ENCODE measurements at regions not wholly inside any gene's neighbourhood (a gene's known extent, or its start where the extent isn't known, plus 50 kb on each side); places are given as distances from the start of the nearest gene placed in this dataset.

GRCh38 chr9:87278971-87279733 is 218.5 kb upstream of the DAPK1 start:
- H3K36me3 ChIP-seq, result no peaks in the 10 kb centered on the region
- peaks cover 57% of the 10 kb centered on the region for H3K27me3 ChIP-seq (ENCODE audit: insufficient read depth, low read depth, severe bottlenecking)
- H3K27ac ChIP-seq, result no peak overlapping the region
- DNase-seq, result no peak
- no peak overlapping the region for H3K4me3 ChIP-seq (ENCODE audit: low read depth, low read length)
- TF ChIP-seq CTCF (IDR thresholded peaks at IDR 0.05; ENCODE audit: low read depth, low read length), result no peak
- no peaks in the 10 kb centered on the region for H3K9me3 ChIP-seq (ENCODE audit: severe bottlenecking)

- no peaks in the 10 kb centered on the region for H3K36me3 ChIP-seq
- no peak for DNase-seq
- H3K4me3 ChIP-seq (ENCODE audit: low read depth, low read length), result no peak overlapping the region
- peaks cover 59% of the 10 kb centered on the region for H3K27me3 ChIP-seq (ENCODE audit: insufficient read depth, low read depth, severe bottlenecking)
- no peak for TF ChIP-seq CTCF (IDR thresholded peaks at IDR 0.05; ENCODE audit: low read depth, low read length)
- H3K9me3 ChIP-seq (ENCODE audit: severe bottlenecking), result no peaks in the 10 kb centered on the region
- no peak overlapping the region for H3K27ac ChIP-seq
Measured at GRCh38 chr9:87280421-87280820, 217.2 kb upstream of the DAPK1 start.

- H3K27me3 ChIP-seq (ENCODE audit: insufficient read depth, low read depth, severe bottlenecking), result peaks cover 56% of the 10 kb centered on the region
Measured at GRCh38 chr9:87282538-87282937, 215.1 kb upstream of the DAPK1 start.

GRCh38 chr9:87283585-87283984 is 214.1 kb upstream of the DAPK1 start:
- H3K4me3 ChIP-seq (ENCODE audit: low read depth, low read length), result no peak overlapping the region
- TF ChIP-seq CTCF (IDR thresholded peaks at IDR 0.05; ENCODE audit: low read depth, low read length), result no peak
- no peak for DNase-seq
- no peaks in the 10 kb centered on the region for H3K9me3 ChIP-seq (ENCODE audit: severe bottlenecking)
- H3K27me3 ChIP-seq (ENCODE audit: insufficient read depth, low read depth, severe bottlenecking), result peaks cover 50% of the 10 kb centered on the region
- H3K27ac ChIP-seq, result no peak overlapping the region
- no peaks in the 10 kb centered on the region for H3K36me3 ChIP-seq

More at GRCh38 chr9:87282538-87282937, 215.1 kb upstream of the DAPK1 start:
- H3K36me3 ChIP-seq, result no peaks in the 10 kb centered on the region
- H3K9me3 ChIP-seq (ENCODE audit: severe bottlenecking), result no peaks in the 10 kb centered on the region
- DNase-seq, result no peak
- no peak for TF ChIP-seq CTCF (IDR thresholded peaks at IDR 0.05; ENCODE audit: low read depth, low read length)
- H3K4me3 ChIP-seq (ENCODE audit: low read depth, low read length), result no peak overlapping the region
- no peak overlapping the region for H3K27ac ChIP-seq

GRCh38 chr9:87285183-87285850 is 212.3 kb upstream of the DAPK1 start:
- Histone ChIP-seq H3K9me3 (ENCODE audit: severe bottlenecking) (no peaks in the 10 kb centered on the region), H3K27me3 (ENCODE audit: insufficient read depth, low read depth, severe bottlenecking) (peaks cover 53% of the 10 kb centered on the region), H3K27ac (no peak overlapping the region), H3K36me3 (no peaks in the 10 kb centered on the region), H3K4me3 (ENCODE audit: low read depth, low read length) (no peak overlapping the region)
- no peak for DNase-seq
- TF ChIP-seq CTCF (IDR thresholded peaks at IDR 0.05; ENCODE audit: low read depth, low read length), result no peak
